Right lobe of liver (tissue), 6 donors: ENCODE measurements at regions not wholly inside any gene's neighbourhood (a gene's known extent, or its start where the extent isn't known, plus 50 kb on each side); places are given as distances from the start of the nearest gene placed in this dataset.

Experiments
- ATAC-seq, 4 donors: fragments of 200-7000 bp; cut with Tn5 transposase; one replicate each; pipeline ENCODE4 v1.9.1; 2020; ENCODE audit warnings: mild to moderate bottlenecking in 4 of 4, moderate library complexity in 4 of 4
- DNase-seq, 3 donors: peaks; one replicate each; pipeline ENCODE4 v3.0.0-alpha.2; 2020
- H3K27ac ChIP-seq, 3 donors: fragments of 200-600 bp; one replicate each; pipeline ENCODE4 v1.8.0; 2022
- H3K27me3 ChIP-seq, 2 donors: fragments of 200-600 bp; one replicate each; pipeline ENCODE4 v1.8.0; 2022
- H3K36me3 ChIP-seq, 4 donors: fragments of 200-600 bp; sonication (generic) in 1 of 4; one replicate each; pipeline versions ENCODE4 v1.5.1 to v1.8.0; 2017 to 2022; ENCODE audit warnings: control low read depth in 1 of 4
- H3K4me1 ChIP-seq, 4 donors: fragments of 200-600 bp; sonication (generic) in 1 of 4; one replicate each; pipeline versions ENCODE4 v1.5.1 to v1.8.0; 2017 to 2022; ENCODE audit warnings: control low read depth in 1 of 4
- H3K4me3 ChIP-seq, 3 donors: fragments of 200-600 bp; one replicate each; pipeline ENCODE4 v1.8.0; 2022
- H3K9me3 ChIP-seq, 4 donors: fragments of 200-600 bp; sonication (generic) in 1 of 4; one replicate each; pipeline versions ENCODE4 v1.5.1 to v1.8.0; 2017 to 2022; ENCODE audit warnings: control low read depth in 1 of 4
- CTCF ChIP-seq, 4 donors: fragments of 200-600 bp in 3 of 4; fragments of 450-650 bp in 1 of 4; IDR thresholded peaks; one replicate each; pipeline versions ENCODE4 v1.5.1 to v1.8.0; 2016 to 2022; ENCODE audit warnings: antibody characterized with exemption in 4 of 4, mild to moderate bottlenecking in 2 of 4
- POLR2A ChIP-seq: fragments of 450-650 bp; IDR thresholded peaks from one replicate; pipeline ENCODE4 v1.6.1; 2017; ENCODE audit warnings: antibody characterized with exemption, mild to moderate bottlenecking
- WGBS: methylation state at CpG from one replicate; pipeline ENCODE4 v1.1.6; 2018; ENCODE audit warnings: low coverage, low lambda C conversion rate; ENCODE audit not compliant: insufficient coverage; ENCODE audit errors: missing lambda C conversion rate; 5-methylcytosine and 5-hydroxymethylcytosine counted together
- intact Hi-C, 2 donors: fragments of 100-400 bp; cut with DNase I; formaldehyde crosslinking; loops; one replicate each; pipeline versions ENCODE4 v1.11.2 to v1.14.1; 2022
- donor health status: DM: no; HTN: yes; CAD: no.
- donor health status: DM: no; HTN: no; CAD: no.
- donor health status: DM: no; HTN: no; CAD: no.
- donor health status: DM: no; HTN: yes; CAD: no.
- donor health status: DM: no; HTN: yes; CAD: no.

GRCh38 chr15:35911052-35911777 lies 365.2 kb upstream of the DPH6 start:
- Histone ChIP-seq H3K27me3 (no peaks in the 10 kb centered on the region), H3K4me1 (peaks cover 0 to 7% (median 0%) of the 10 kb centered on the region in 4 donors), H3K9me3 (no peaks in the 10 kb centered on the region), H3K4me3 (no peak overlapping the region), H3K36me3 (no peaks in the 10 kb centered on the region), H3K27ac (no peak overlapping the region)
- intact Hi-C loops, result no loop called here
- TF ChIP-seq CTCF (IDR thresholded peaks at IDR 0.05), result no peak
- TF ChIP-seq POLR2A, result no peak
- DNase-seq (no peak), ATAC-seq (peak in 1 of 4 donors; percentile 24)
- WGBS, result 80% methylated on average over 1 of the region's 2 CpGs

DNA sequence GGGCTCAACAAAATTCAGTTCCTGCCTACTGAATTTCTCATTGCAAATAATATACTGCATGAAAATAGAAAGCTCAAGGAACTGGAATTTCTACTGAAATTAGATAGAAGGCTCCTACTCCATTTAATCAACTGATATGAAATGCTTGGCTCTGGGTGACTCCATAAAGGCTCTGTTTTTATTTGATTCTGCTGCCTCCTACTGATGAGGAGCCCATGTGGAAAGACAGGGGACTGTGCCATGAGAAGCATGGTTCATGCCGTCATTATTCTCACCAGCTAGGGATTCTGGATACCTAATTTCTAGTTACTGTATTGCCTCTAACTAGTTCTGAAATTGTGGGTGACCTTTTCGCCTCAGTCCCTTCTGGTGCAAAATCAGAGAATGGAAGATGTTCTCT lies 366.2 kb upstream of the DPH6 start:
- peak; percentile 39 to 60 (median 50) for TF ChIP-seq CTCF (IDR thresholded peaks at IDR 0.05)
- TF ChIP-seq POLR2A, result no peak
- Histone ChIP-seq H3K36me3 (no peaks in the 10 kb centered on the region), H3K9me3 (no peaks in the 10 kb centered on the region), H3K27ac (no peak overlapping the region), H3K4me3 (no peak overlapping the region), H3K27me3 (no peaks in the 10 kb centered on the region), H3K4me1 (peaks cover 0 to 7% (median 0%) of the 10 kb centered on the region in 4 donors)
- WGBS, result 48% methylated on average over 2 of the region's 2 CpGs
- intact Hi-C loops, result no loop called here
- ATAC-seq, result peak; percentile 79 to 96 (median 90)
- DNase-seq, result peak in 1 of 3 donors; percentile 44

DNA sequence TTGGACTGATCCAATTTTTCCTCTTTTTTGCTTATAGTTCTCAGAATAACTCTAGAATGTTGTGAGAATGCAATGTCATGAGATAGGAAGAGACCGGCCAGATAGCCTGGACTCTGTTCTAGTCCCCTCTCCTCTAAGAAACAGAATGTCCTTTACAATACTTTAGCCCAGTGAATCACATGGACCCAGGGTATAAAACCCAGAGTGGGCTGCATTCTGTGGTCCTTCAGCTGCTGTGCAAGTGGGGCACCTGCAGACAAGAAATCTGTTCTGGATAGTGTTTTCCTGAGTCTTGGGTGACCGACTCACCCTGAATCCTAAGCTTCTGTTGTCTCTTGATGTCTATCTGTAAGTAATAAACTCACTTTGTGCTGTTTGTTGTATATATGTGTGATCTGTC lies 368.6 kb upstream of the DPH6 start:
- no peak overlapping the region for H3K27ac ChIP-seq
- ATAC-seq, result no peak
- WGBS, result 65% methylated on average over 2 of the region's 2 CpGs
- no peaks in the 10 kb centered on the region for H3K36me3 ChIP-seq
- no peak for DNase-seq
- H3K27me3 ChIP-seq, result no peaks in the 10 kb centered on the region
- intact Hi-C loops, result no loop called here
- H3K9me3 ChIP-seq, result no peaks in the 10 kb centered on the region
- no peak for TF ChIP-seq POLR2A
- TF ChIP-seq CTCF (IDR thresholded peaks at IDR 0.05), result no peak
- H3K4me1 ChIP-seq, result peaks cover 0 to 7% (median 0%) of the 10 kb centered on the region in 4 donors
- H3K4me3 ChIP-seq, result no peak overlapping the region

GRCh38 chr15:35921046-35921445 lies 375.1 kb upstream of the DPH6 start:
- no peak overlapping the region for H3K4me3 ChIP-seq
- intact Hi-C loops, result no loop called here
- TF ChIP-seq CTCF (IDR thresholded peaks at IDR 0.05), result no peak
- H3K4me1 ChIP-seq, result no peaks in the 10 kb centered on the region
- no peak for DNase-seq
- ATAC-seq, result no peak
- no peak overlapping the region for H3K27ac ChIP-seq
- H3K9me3 ChIP-seq, result no peaks in the 10 kb centered on the region
- no peaks in the 10 kb centered on the region for H3K36me3 ChIP-seq
- no peaks in the 10 kb centered on the region for H3K27me3 ChIP-seq
